ENCODE measurements at regions not wholly inside any gene's neighbourhood (a gene's known extent, or its start where the extent isn't known, plus 50 kb on each side); places are given as distances from the start of the nearest gene placed in this dataset.

DNA sequence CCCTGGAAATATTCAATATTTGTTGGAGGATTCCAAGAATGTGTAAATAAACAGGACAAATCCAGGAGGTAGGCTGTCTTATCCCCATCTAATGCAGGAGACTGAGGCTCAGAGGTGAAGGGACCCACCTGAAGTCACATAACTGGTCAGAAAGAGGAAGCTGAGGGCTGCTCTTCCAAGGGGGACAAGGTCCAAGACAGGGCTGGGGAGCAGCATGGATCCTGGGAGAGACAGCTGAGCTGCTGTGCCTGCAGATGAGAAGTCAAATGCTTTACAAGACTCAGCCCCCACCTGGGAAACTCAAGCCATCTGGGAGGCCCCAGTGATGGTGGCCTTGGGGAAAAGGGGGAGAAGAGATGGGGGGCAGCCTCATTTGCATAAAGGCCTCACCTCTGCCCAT, 224.4 kb downstream of the PTPRU start:
- TF ChIP-seq ZFP3 (CRISPR knock-in tag; IDR thresholded peaks at IDR 0.05): no peak
- TF ChIP-seq ZNF565 (CRISPR knock-in tag; conservative IDR thresholded peaks at IDR 0.05; ENCODE audit: low read depth): no peak
- TF ChIP-seq ZNF8 (CRISPR knock-in tag; IDR thresholded peaks at IDR 0.05): no peak
- TF ChIP-seq ARNTL (CRISPR knock-in tag; IDR thresholded peaks at IDR 0.05; ENCODE audit: borderline replicate concordance, low read depth): no peak
- no peak for TF ChIP-seq ZFP30 (CRISPR knock-in tag; IDR thresholded peaks at IDR 0.05)
- no peak for TF ChIP-seq PPARA (CRISPR knock-in tag; IDR thresholded peaks at IDR 0.05; ENCODE audit: borderline replicate concordance)
- no peak for TF ChIP-seq TCF4 (CRISPR knock-in tag; IDR thresholded peaks at IDR 0.05; ENCODE audit: borderline replicate concordance)
- no peak for TF ChIP-seq OSR1 (CRISPR knock-in tag; IDR thresholded peaks at IDR 0.05)
- TF ChIP-seq SNAI2 (CRISPR knock-in tag; IDR thresholded peaks at IDR 0.05): no peak
